A172 (cell line): ENCODE measurements at regions not wholly inside any gene's neighbourhood (a gene's known extent, or its start where the extent isn't known, plus 50 kb on each side); places are given as distances from the start of the nearest gene placed in this dataset.

ENCODE experiments used
- DNase-seq: peaks from one replicate; pipeline ENCODE4 v3.0.0-alpha.2; 2015; ENCODE audit warnings: low spot score

GRCh38 chr6:151701911-151702562, 105.4 kb upstream of the ESR1 start:
- DNase-seq: no peak

- DNase-seq: no peak
These were observed 104.4 kb upstream of the ESR1 start for GRCh38 chr6:151702851-151703658.

- no peak for DNase-seq
These were observed 103.1 kb upstream of the ESR1 start for GRCh38 chr6:151704383-151704782.

- DNase-seq: no peak
These were observed 101.3 kb upstream of the ESR1 start for GRCh38 chr6:151705993-151706733.

GRCh38 chr6:151709329-151709728, 98.2 kb upstream of the ESR1 start:
- DNase-seq: no peak

GRCh38 chr6:151716526-151716932, 91.0 kb upstream of the ESR1 start:
- peak; percentile 5 for DNase-seq

- no peak for DNase-seq
These were observed 88.4 kb upstream of the ESR1 start for GRCh38 chr6:151719070-151719469.

GRCh38 chr6:151721146-151721545, 86.3 kb upstream of the ESR1 start:
- DNase-seq: no peak

GRCh38 chr6:151721671-151722070, 85.8 kb upstream of the ESR1 start:
- no peak for DNase-seq

GRCh38 chr6:151722342-151722741, 85.1 kb upstream of the ESR1 start:
- no peak for DNase-seq

- DNase-seq: no peak
These were observed 84.3 kb upstream of the ESR1 start for GRCh38 chr6:151723152-151723551.

GRCh38 chr6:151729829-151730495, 77.5 kb upstream of the ESR1 start:
- DNase-seq: no peak

- no peak for DNase-seq
These were observed 77.0 kb upstream of the ESR1 start for GRCh38 chr6:151730496-151730870.

GRCh38 chr6:151731313-151731712, 76.2 kb upstream of the ESR1 start:
- no peak for DNase-seq

- no peak for DNase-seq
These were observed 73.7 kb upstream of the ESR1 start for GRCh38 chr6:151733680-151734320.

GRCh38 chr6:151738267-151738666, 69.2 kb upstream of the ESR1 start:
- no peak for DNase-seq

- DNase-seq: no peak
These were observed 68.5 kb upstream of the ESR1 start for GRCh38 chr6:151738960-151739359.

GRCh38 chr6:151740820-151741219, 66.7 kb upstream of the ESR1 start:
- DNase-seq: no peak

GRCh38 chr6:151747896-151748295, 59.6 kb upstream of the ESR1 start:
- no peak for DNase-seq

GRCh38 chr6:151749341-151749740, 58.1 kb upstream of the ESR1 start:
- DNase-seq: no peak

- DNase-seq: no peak
These were observed 53.9 kb upstream of the ESR1 start for GRCh38 chr6:151753581-151753980.

- no peak for DNase-seq
These were observed 50.0 kb upstream of the ESR1 start for GRCh38 chr6:151757506-151757955.
